Body of pancreas (tissue), 4 donors: ENCODE measurements at regions not wholly inside any gene's neighbourhood (a gene's known extent, or its start where the extent isn't known, plus 50 kb on each side); places are given as distances from the start of the nearest gene placed in this dataset.

Experiments used
- POLR2A ChIP-seq, 3 donors: fragments of 450-650 bp; IDR thresholded peaks; one replicate each; pipeline ENCODE4 v1.6.1; 2016; ENCODE audit warnings: antibody characterized with exemption in 3 of 3, mild to moderate bottlenecking in 2 of 3
- TF ChIP-seq, protein P1 (sequence below), 7 experiments: fragments of 450-650 bp in 4 of 7; fragments of 200-600 bp in 3 of 7; sonication (generic) in 3 of 7; IDR thresholded peaks; one replicate each; pipeline ENCODE4 v1.5.1; 2016 to 2019; ENCODE audit warnings: antibody characterized with exemption in 7 of 7

DNA sequence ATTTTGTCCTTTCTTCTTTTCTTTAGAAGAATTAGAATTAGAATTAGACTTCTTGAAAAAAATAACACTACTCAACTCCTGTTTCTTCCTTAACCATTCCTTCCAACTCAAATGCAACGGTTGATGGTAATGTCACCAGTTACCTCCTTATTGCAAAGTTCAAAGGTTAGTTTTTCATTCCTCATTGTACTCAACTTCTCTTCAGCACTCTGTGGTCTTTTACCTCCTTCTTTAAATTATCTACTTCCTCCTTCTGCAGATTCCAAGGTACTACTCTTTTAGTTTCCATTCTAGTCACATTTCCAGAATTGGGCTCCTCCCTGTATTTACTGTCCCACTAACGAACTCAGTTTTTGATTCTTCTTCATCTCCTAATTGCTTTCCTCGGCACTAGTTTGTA lies 700.7 kb downstream of the SATB2 start:
- TF ChIP-seq, protein P1, sequence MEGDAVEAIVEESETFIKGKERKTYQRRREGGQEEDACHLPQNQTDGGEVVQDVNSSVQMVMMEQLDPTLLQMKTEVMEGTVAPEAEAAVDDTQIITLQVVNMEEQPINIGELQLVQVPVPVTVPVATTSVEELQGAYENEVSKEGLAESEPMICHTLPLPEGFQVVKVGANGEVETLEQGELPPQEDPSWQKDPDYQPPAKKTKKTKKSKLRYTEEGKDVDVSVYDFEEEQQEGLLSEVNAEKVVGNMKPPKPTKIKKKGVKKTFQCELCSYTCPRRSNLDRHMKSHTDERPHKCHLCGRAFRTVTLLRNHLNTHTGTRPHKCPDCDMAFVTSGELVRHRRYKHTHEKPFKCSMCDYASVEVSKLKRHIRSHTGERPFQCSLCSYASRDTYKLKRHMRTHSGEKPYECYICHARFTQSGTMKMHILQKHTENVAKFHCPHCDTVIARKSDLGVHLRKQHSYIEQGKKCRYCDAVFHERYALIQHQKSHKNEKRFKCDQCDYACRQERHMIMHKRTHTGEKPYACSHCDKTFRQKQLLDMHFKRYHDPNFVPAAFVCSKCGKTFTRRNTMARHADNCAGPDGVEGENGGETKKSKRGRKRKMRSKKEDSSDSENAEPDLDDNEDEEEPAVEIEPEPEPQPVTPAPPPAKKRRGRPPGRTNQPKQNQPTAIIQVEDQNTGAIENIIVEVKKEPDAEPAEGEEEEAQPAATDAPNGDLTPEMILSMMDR (IDR thresholded peaks at IDR 0.05): no peak
- TF ChIP-seq POLR2A (IDR thresholded peaks at IDR 0.05): no peak
